SK-N-MC (cell line): ENCODE measurements at regions not wholly inside any gene's neighbourhood (a gene's known extent, or its start where the extent isn't known, plus 50 kb on each side); places are given as distances from the start of the nearest gene placed in this dataset.

ENCODE experiments used
- EZH2 ChIP-seq: fragments of 200-600 bp; sonication (generic); IDR thresholded peaks from one replicate; pipeline ENCODE4 v1.6.1; 2017; ENCODE audit warnings: antibody characterized with exemption
- FOXP2 ChIP-seq: optimal IDR thresholded peaks from 2 replicates; pipeline ENCODE3; 2011; ENCODE audit warnings: mild to moderate bottlenecking, moderate library complexity; ENCODE audit not compliant: insufficient read depth; ENCODE audit errors: extremely low read length, control extremely low read depth
- POLR2AphosphoS5 ChIP-seq: IDR thresholded peaks from 2 replicates; pipeline ENCODE4 v1.6.1; 2012; ENCODE audit warnings: mild to moderate bottlenecking, low read depth, low read length, borderline replicate concordance

GRCh38 chr13:59504407-59504806, 659.3 kb downstream of the DIAPH3 start:
- TF ChIP-seq EZH2 (no peak), POLR2AphosphoS5 (no peak), FOXP2 (no peak)
